Liver (tissue), 7 donors: ENCODE measurements at regions not wholly inside any gene's neighbourhood (a gene's known extent, or its start where the extent isn't known, plus 50 kb on each side); places are given as distances from the start of the nearest gene placed in this dataset.

Experiments
- DNase-seq: peaks from one replicate; pipeline ENCODE4 v3.0.0-alpha.2; 2017; ENCODE audit warnings: low spot score
- H3K27ac ChIP-seq, 2 donors: one replicate each; pipeline ENCODE4 v1.7.0; 2013; ENCODE audit warnings: inconsistent platforms in 2 of 2, low read length in 2 of 2, control low read depth in 1 of 2, low read depth in 1 of 2, mild to moderate bottlenecking in 1 of 2
- H3K27me3 ChIP-seq, 4 donors: one replicate each; pipeline versions ENCODE4 v1.6.1 to v1.7.0; 2013; ENCODE audit warnings: low read length in 3 of 4, inconsistent platforms in 1 of 4, mild to moderate bottlenecking in 1 of 4, moderate library complexity in 1 of 4; ENCODE audit not compliant: control insufficient read depth in 4 of 4, insufficient read depth in 4 of 4
- H3K36me3 ChIP-seq, 4 donors: one replicate each; pipeline versions ENCODE4 v1.6.1 to v1.7.0; 2013; ENCODE audit warnings: low read length in 3 of 4, mild to moderate bottlenecking in 3 of 4, low read depth in 1 of 4, moderate library complexity in 1 of 4; ENCODE audit not compliant: control insufficient read depth in 4 of 4, insufficient read depth in 3 of 4
- H3K4me1 ChIP-seq, 4 donors: one replicate each; pipeline versions ENCODE4 v1.6.1 to v1.7.0; 2013; ENCODE audit warnings: low read length in 3 of 4, mild to moderate bottlenecking in 3 of 4, moderate library complexity in 1 of 4; ENCODE audit not compliant: control insufficient read depth in 4 of 4, insufficient read depth in 4 of 4
- H3K4me3 ChIP-seq, 3 donors: one replicate each; pipeline versions ENCODE4 v1.6.1 to v1.7.0; 2013; ENCODE audit warnings: low read length in 3 of 3, control low read depth in 1 of 3, low read depth in 1 of 3, mild to moderate bottlenecking in 1 of 3
- H3K9ac ChIP-seq, 2 donors: one replicate each; pipeline ENCODE4 v1.7.0; 2013; ENCODE audit warnings: low read length in 2 of 2, mild to moderate bottlenecking in 2 of 2, moderate library complexity in 2 of 2, control low read depth in 1 of 2, low read depth in 1 of 2
- H3K9me3 ChIP-seq, 4 donors: one replicate each; pipeline versions ENCODE4 v1.6.1 to v1.7.0; 2013; ENCODE audit warnings: low read length in 3 of 4; ENCODE audit not compliant: control insufficient read depth in 4 of 4
- EGR1 ChIP-seq, 2 donors: IDR thresholded peaks; 2 replicates each; pipeline ENCODE4 v1.6.1; 2016 to 2018; ENCODE audit warnings: antibody characterized with exemption in 2 of 2, low read depth in 2 of 2
- FOXA1 ChIP-seq: IDR thresholded peaks from 2 replicates; pipeline ENCODE4 v1.6.1; 2016; ENCODE audit warnings: antibody characterized with exemption
- FOXA2 ChIP-seq: IDR thresholded peaks from 2 replicates; pipeline ENCODE4 v1.6.1; 2016; ENCODE audit warnings: antibody characterized with exemption
- GABPA ChIP-seq, 2 donors: IDR thresholded peaks in 1 of 2; conservative IDR thresholded peaks in 1 of 2; 2 replicates each; pipeline ENCODE4 v1.6.1; 2016; ENCODE audit warnings: antibody characterized with exemption in 2 of 2, mild to moderate bottlenecking in 1 of 2, moderate library complexity in 1 of 2
- HNF4A ChIP-seq, 2 donors: conservative IDR thresholded peaks; 2 replicates each; pipeline ENCODE4 v1.6.1; 2016; ENCODE audit warnings: antibody characterized with exemption in 2 of 2, mild to moderate bottlenecking in 2 of 2
- JUND ChIP-seq, 2 donors: IDR thresholded peaks; 2 replicates each; pipeline ENCODE4 v1.6.1; 2016; ENCODE audit warnings: antibody characterized with exemption in 2 of 2
- MAX ChIP-seq: IDR thresholded peaks from 2 replicates; pipeline ENCODE4 v1.6.1; 2016; ENCODE audit warnings: antibody characterized with exemption
- NR2F2 ChIP-seq: IDR thresholded peaks from 2 replicates; pipeline ENCODE4 v1.6.1; 2016; ENCODE audit warnings: antibody characterized with exemption
- RAD21 ChIP-seq, 2 donors: IDR thresholded peaks; 2 replicates each; pipeline ENCODE4 v1.6.1; 2016; ENCODE audit warnings: antibody characterized with exemption in 2 of 2, mild to moderate bottlenecking in 2 of 2
- REST ChIP-seq: IDR thresholded peaks from 2 replicates; pipeline ENCODE4 v1.6.1; 2016; ENCODE audit warnings: antibody characterized with exemption, mild to moderate bottlenecking
- RXRA ChIP-seq, 2 donors: IDR thresholded peaks; 2 replicates each; pipeline ENCODE4 v1.6.1; 2017 to 2018; ENCODE audit warnings: antibody characterized with exemption in 2 of 2, mild to moderate bottlenecking in 1 of 2
- SP1 ChIP-seq: IDR thresholded peaks from 2 replicates; pipeline ENCODE4 v1.6.1; 2018; ENCODE audit warnings: antibody characterized with exemption, mild to moderate bottlenecking
- TAF1 ChIP-seq: conservative IDR thresholded peaks from 2 replicates; pipeline ENCODE4 v1.6.1; 2016; ENCODE audit warnings: antibody characterized with exemption, mild to moderate bottlenecking
- YY1 ChIP-seq: IDR thresholded peaks from 2 replicates; pipeline ENCODE4 v1.6.1; 2016; ENCODE audit warnings: antibody characterized with exemption, mild to moderate bottlenecking
- WGBS: extraction: QIAGEN DNeasy Blood & Tissue Kit; methylation state at CpG from one replicate; pipeline ENCODE4 v1.1.7; 2013; 5-methylcytosine and 5-hydroxymethylcytosine counted together
- TF ChIP-seq, protein P1 (sequence below): IDR thresholded peaks from 2 replicates; pipeline ENCODE4 v1.6.1; 2016; ENCODE audit warnings: antibody characterized with exemption
- donor health status: healthy.
- donor health status: healthy.
- donor health status: healthy.
- donor health status: healthy.

- Histone ChIP-seq H3K9ac (no peak overlapping the region), H3K9me3 (no peaks in the 10 kb centered on the region), H3K27ac (no peak overlapping the region), H3K27me3 (no peaks in the 10 kb centered on the region), H3K4me1 (no peaks in the 10 kb centered on the region), H3K4me3 (no peak overlapping the region), H3K36me3 (no peaks in the 10 kb centered on the region)
- 89% methylated on average over 6 of the region's 6 CpGs for WGBS
- TF ChIP-seq YY1, result no peak
- no peak for TF ChIP-seq RXRA (IDR thresholded peaks at IDR 0.05)
- no peak for TF ChIP-seq TAF1
- no peak for TF ChIP-seq MAX
- TF ChIP-seq, protein P1, sequence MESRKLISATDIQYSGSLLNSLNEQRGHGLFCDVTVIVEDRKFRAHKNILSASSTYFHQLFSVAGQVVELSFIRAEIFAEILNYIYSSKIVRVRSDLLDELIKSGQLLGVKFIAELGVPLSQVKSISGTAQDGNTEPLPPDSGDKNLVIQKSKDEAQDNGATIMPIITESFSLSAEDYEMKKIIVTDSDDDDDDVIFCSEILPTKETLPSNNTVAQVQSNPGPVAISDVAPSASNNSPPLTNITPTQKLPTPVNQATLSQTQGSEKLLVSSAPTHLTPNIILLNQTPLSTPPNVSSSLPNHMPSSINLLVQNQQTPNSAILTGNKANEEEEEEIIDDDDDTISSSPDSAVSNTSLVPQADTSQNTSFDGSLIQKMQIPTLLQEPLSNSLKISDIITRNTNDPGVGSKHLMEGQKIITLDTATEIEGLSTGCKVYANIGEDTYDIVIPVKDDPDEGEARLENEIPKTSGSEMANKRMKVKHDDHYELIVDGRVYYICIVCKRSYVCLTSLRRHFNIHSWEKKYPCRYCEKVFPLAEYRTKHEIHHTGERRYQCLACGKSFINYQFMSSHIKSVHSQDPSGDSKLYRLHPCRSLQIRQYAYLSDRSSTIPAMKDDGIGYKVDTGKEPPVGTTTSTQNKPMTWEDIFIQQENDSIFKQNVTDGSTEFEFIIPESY, result no peak
- no peak for DNase-seq
Measured at GRCh38 chr5:83889971-83890745, 169.5 kb upstream of the HAPLN1 start.

DNA sequence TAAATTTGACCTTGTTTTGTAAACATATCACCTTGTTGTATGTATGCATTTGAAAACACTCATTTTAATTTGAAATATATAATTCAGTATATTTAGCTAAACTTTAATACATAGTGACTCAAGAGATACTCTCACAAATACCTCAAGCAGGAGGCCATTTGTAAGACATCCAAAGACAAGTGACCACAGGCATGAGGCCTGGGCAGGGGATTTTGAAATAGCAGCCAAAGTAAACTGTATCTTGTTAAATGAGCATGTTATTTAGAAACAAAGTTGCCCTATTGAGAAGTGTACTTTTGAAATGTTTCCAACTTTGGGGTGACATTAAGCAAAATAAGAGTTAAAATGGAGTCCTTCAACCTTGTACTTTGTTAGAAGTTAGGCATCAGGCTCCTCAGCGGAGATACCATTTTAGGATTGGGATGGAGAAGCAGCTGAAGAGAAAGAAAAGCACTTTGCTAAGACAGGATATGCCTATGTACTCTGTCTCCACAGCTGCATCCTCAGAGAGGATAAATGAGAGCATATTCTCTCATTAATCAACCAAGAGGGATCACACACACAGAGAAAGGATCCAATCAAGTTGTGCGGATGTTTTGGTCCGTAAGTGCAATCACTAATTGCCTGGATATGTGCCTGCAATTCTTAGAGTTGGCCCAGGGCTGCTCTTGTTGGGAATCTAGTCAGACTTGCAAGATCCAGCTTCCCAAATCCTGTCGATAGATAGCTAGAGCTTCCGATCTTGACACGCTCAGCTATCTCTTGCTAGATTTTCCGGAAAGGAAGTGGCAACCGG is 157.5 kb upstream of the HAPLN1 start:
- H3K9me3 ChIP-seq, result no peaks in the 10 kb centered on the region
- TF ChIP-seq GABPA (IDR thresholded peaks at IDR 0.05 in 1 of 2, conservative IDR thresholded peaks at IDR 0.05 in 1 of 2) (no peak), EGR1 (IDR thresholded peaks at IDR 0.05; ENCODE audit: low read depth in 2 of 2) (peak in 1 of 2 donors; percentile 20), FOXA1 (no peak), RAD21 (IDR thresholded peaks at IDR 0.05) (no peak)
- H3K4me3 ChIP-seq, result no peak overlapping the region
- H3K27ac ChIP-seq, result no peak overlapping the region
- no peak overlapping the region for H3K9ac ChIP-seq
- no peaks in the 10 kb centered on the region for H3K4me1 ChIP-seq
- H3K36me3 ChIP-seq, result no peaks in the 10 kb centered on the region
- no peak for DNase-seq
- 75% methylated on average over 8 of the region's 8 CpGs for WGBS
- H3K27me3 ChIP-seq, result peaks cover 0 to 3% (median 0%) of the 10 kb centered on the region in 4 donors

DNA sequence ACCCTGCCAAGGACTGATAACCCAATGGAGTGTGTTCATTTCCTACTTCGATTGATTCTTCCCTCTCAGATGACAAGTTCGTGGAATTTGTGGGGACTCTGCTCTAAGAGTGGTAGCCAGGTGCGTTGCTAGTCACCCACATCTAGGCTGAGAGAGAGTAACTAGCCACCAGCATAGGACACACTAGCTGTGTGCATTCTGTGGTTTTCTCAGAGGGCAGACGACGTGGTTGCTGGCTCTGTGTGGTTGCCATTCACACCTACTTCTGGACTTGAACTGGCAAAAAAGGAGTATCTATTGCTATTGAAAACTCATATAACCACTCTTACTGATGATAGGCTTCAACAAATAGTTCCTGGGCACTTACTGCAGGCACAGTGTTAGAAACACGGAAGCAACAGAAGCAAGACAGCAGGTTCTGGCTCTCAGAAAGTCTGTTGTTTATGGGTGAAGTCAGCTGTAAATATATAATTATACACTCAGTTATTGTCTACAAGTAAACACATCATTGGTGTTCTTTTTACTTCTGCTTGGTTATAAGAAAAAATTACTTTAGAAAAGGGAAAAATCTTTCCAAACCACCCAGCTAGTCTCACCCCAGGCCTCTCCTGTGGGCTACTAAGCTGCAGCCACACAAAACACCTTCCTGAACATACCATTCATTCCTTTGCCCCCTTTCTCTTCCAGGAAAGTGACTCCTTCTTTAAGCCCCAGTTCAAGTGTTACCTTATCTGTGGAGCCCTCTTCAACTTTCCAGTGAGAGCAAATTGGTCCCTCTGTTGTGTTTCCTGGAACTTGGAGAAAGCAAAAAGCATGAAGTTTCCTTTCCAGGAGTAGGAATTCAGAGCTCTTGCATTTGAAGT is 151.1 kb upstream of the HAPLN1 start:
- Histone ChIP-seq H3K36me3 (no peaks in the 10 kb centered on the region), H3K9me3 (no peaks in the 10 kb centered on the region), H3K27ac (no peak overlapping the region), H3K4me3 (no peak overlapping the region), H3K4me1 (no peaks in the 10 kb centered on the region), H3K9ac (no peak overlapping the region), H3K27me3 (peaks cover 0 to 3% (median 0%) of the 10 kb centered on the region in 4 donors)
- TF ChIP-seq JUND (IDR thresholded peaks at IDR 0.05), result no peak
- no peak for TF ChIP-seq MAX
- TF ChIP-seq, protein P1, result no peak
- no peak for TF ChIP-seq SP1
- no peak for TF ChIP-seq FOXA2
- no peak for TF ChIP-seq YY1
- no peak for TF ChIP-seq FOXA1
- TF ChIP-seq REST, result no peak
- TF ChIP-seq NR2F2, result no peak
- TF ChIP-seq HNF4A (conservative IDR thresholded peaks at IDR 0.05), result no peak
- no peak for TF ChIP-seq TAF1
- DNase-seq, result no peak
- WGBS, result 81% methylated on average over 6 of the region's 6 CpGs
